ENCODE measurements at regions not wholly inside any gene's neighbourhood (a gene's known extent, or its start where the extent isn't known, plus 50 kb on each side); places are given as distances from the start of the nearest gene placed in this dataset.

DNA sequence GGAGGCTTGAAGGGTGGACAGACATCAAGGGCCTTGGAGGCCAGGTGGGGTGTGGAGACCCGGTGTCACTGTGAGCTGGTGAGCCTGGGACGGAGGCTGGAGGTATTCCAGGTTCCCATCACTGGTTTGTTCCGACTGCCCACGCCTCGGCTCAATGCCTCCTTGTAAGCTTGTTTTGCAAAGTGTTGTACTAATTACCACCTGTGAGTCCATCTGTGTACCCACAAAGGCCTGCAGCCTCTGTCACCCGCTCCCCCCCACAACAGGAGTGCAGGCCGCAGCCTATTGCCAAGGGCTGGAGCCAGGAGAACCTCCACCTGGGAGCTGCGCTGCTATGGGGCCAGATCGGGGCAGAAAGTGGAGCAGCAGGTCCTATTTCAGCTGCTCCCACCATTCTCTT is 521.8 kb upstream of the DPP6 start:
- TF ChIP-seq, protein P1, sequence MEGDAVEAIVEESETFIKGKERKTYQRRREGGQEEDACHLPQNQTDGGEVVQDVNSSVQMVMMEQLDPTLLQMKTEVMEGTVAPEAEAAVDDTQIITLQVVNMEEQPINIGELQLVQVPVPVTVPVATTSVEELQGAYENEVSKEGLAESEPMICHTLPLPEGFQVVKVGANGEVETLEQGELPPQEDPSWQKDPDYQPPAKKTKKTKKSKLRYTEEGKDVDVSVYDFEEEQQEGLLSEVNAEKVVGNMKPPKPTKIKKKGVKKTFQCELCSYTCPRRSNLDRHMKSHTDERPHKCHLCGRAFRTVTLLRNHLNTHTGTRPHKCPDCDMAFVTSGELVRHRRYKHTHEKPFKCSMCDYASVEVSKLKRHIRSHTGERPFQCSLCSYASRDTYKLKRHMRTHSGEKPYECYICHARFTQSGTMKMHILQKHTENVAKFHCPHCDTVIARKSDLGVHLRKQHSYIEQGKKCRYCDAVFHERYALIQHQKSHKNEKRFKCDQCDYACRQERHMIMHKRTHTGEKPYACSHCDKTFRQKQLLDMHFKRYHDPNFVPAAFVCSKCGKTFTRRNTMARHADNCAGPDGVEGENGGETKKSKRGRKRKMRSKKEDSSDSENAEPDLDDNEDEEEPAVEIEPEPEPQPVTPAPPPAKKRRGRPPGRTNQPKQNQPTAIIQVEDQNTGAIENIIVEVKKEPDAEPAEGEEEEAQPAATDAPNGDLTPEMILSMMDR (IDR thresholded peaks at IDR 0.05): no peak
- TF ChIP-seq POLR2A (IDR thresholded peaks at IDR 0.05): no peak
